Subcutaneous abdominal adipose tissue (tissue), 5 donors: ENCODE measurements at regions not wholly inside any gene's neighbourhood (a gene's known extent, or its start where the extent isn't known, plus 50 kb on each side); places are given as distances from the start of the nearest gene placed in this dataset.
"Not testable (repeated sequence)": the region's sequence is repeated elsewhere in the genome, so short reads cannot be mapped to it uniquely, and the experiment has no call there.

Experiments used
- H3K27ac ChIP-seq: one replicate; pipeline ENCODE4 v1.7.0; 2013; ENCODE audit warnings: low read depth, mild to moderate bottlenecking, inconsistent platforms, low read length, moderate library complexity
- H3K27me3 ChIP-seq, 5 donors: one replicate each; pipeline ENCODE4 v1.7.0; 2013; ENCODE audit warnings: low read length in 5 of 5, inconsistent platforms in 1 of 5; ENCODE audit not compliant: control insufficient read depth in 5 of 5, insufficient read depth in 4 of 5
- H3K36me3 ChIP-seq, 5 donors: one replicate each; pipeline ENCODE4 v1.7.0; 2013; ENCODE audit warnings: low read length in 5 of 5; ENCODE audit not compliant: control insufficient read depth in 5 of 5, insufficient read depth in 5 of 5
- H3K4me1 ChIP-seq, 5 donors: one replicate each; pipeline ENCODE4 v1.7.0; 2013; ENCODE audit warnings: low read length in 5 of 5, mild to moderate bottlenecking in 3 of 5, moderate library complexity in 1 of 5; ENCODE audit not compliant: control insufficient read depth in 5 of 5, insufficient read depth in 5 of 5
- H3K4me3 ChIP-seq, 5 donors: one replicate each; pipeline ENCODE4 v1.7.0; 2013; ENCODE audit warnings: low read length in 5 of 5, low read depth in 1 of 5
- H3K9ac ChIP-seq, 5 donors: one replicate each; pipeline ENCODE4 v1.7.0; 2013; ENCODE audit warnings: low read length in 5 of 5, mild to moderate bottlenecking in 4 of 5, moderate library complexity in 3 of 5
- H3K9me3 ChIP-seq, 5 donors: one replicate each; pipeline ENCODE4 v1.7.0; 2013; ENCODE audit warnings: low read length in 5 of 5; ENCODE audit not compliant: control insufficient read depth in 5 of 5
- donor health status: healthy.
- donor health status: healthy.
- donor health status: healthy.
- donor health status: healthy.
- donor health status: healthy.

GRCh38 chr18:1036926-1037325 lies 132.3 kb downstream of the ADCYAP1 start:
- Histone ChIP-seq H3K9me3 (no peaks in the 10 kb centered on the region), H3K4me3 (no peak overlapping the region), H3K36me3 (no peaks in the 10 kb centered on the region), H3K4me1 (no peaks in the 10 kb centered on the region), H3K27ac (no peak overlapping the region), H3K9ac (no peak overlapping the region), H3K27me3 (no peaks in the 10 kb centered on the region)

- Histone ChIP-seq H3K27me3 (no peaks in the 10 kb centered on the region), H3K36me3 (no peaks in the 10 kb centered on the region), H3K27ac (no peak overlapping the region), H3K4me3 (no peak overlapping the region), H3K4me1 (no peaks in the 10 kb centered on the region), H3K9ac (no peak overlapping the region), H3K9me3 (no peaks in the 10 kb centered on the region)
Measured at GRCh38 chr18:1037776-1038175, 133.1 kb downstream of the ADCYAP1 start.

- Histone ChIP-seq H3K4me1 (no peaks in the 10 kb centered on the region), H3K36me3 (no peaks in the 10 kb centered on the region), H3K27me3 (no peaks in the 10 kb centered on the region), H3K27ac (no peak overlapping the region), H3K9me3 (no peaks in the 10 kb centered on the region), H3K4me3 (no peak overlapping the region), H3K9ac (no peak overlapping the region)
Measured at GRCh38 chr18:1039421-1039820, 134.8 kb downstream of the ADCYAP1 start.

- H3K4me3 ChIP-seq, H3K27ac ChIP-seq, H3K4me1 ChIP-seq, H3K36me3 ChIP-seq, H3K27me3 ChIP-seq, H3K9ac ChIP-seq, H3K9me3 ChIP-seq: not testable (repeated sequence)
Measured at GRCh38 chr18:1043039-1043438, 138.4 kb downstream of the ADCYAP1 start.

GRCh38 chr18:1045658-1046057 lies 141.0 kb downstream of the ADCYAP1 start:
- Histone ChIP-seq H3K4me3 (no peak overlapping the region), H3K36me3 (no peaks in the 10 kb centered on the region), H3K4me1 (no peaks in the 10 kb centered on the region), H3K9me3 (no peaks in the 10 kb centered on the region), H3K9ac (no peak overlapping the region), H3K27ac (no peak overlapping the region), H3K27me3 (no peaks in the 10 kb centered on the region)

- Histone ChIP-seq H3K27ac (no peak overlapping the region), H3K4me1 (no peaks in the 10 kb centered on the region), H3K27me3 (no peaks in the 10 kb centered on the region), H3K4me3 (no peak overlapping the region), H3K9ac (no peak overlapping the region), H3K36me3 (no peaks in the 10 kb centered on the region), H3K9me3 (no peaks in the 10 kb centered on the region)
Measured at GRCh38 chr18:1047406-1047805, 142.7 kb downstream of the ADCYAP1 start.

- Histone ChIP-seq H3K27ac (no peak overlapping the region), H3K9ac (no peak overlapping the region), H3K9me3 (no peaks in the 10 kb centered on the region), H3K36me3 (no peaks in the 10 kb centered on the region), H3K27me3 (no peaks in the 10 kb centered on the region), H3K4me1 (no peaks in the 10 kb centered on the region), H3K4me3 (no peak overlapping the region)
Measured at GRCh38 chr18:1048032-1048431, 143.4 kb downstream of the ADCYAP1 start.

- H3K36me3 ChIP-seq: no peaks in the 10 kb centered on the region
- no peak overlapping the region for H3K4me3 ChIP-seq
- H3K9ac ChIP-seq: no peak overlapping the region
- H3K27me3 ChIP-seq: no peaks in the 10 kb centered on the region
- H3K27ac ChIP-seq: no peak overlapping the region
- no peaks in the 10 kb centered on the region for H3K9me3 ChIP-seq
- no peaks in the 10 kb centered on the region for H3K4me1 ChIP-seq
Measured at GRCh38 chr18:1049173-1049572, 144.5 kb downstream of the ADCYAP1 start.

GRCh38 chr18:1050012-1050657 lies 145.5 kb downstream of the ADCYAP1 start:
- Histone ChIP-seq H3K4me1 (no peaks in the 10 kb centered on the region), H3K27me3 (no peaks in the 10 kb centered on the region), H3K9ac (no peak overlapping the region), H3K4me3 (no peak overlapping the region), H3K27ac (no peak overlapping the region), H3K9me3 (no peaks in the 10 kb centered on the region), H3K36me3 (no peaks in the 10 kb centered on the region)

- H3K9ac ChIP-seq: no peak overlapping the region
- H3K27ac ChIP-seq: no peak overlapping the region
- no peaks in the 10 kb centered on the region for H3K4me1 ChIP-seq
- H3K36me3 ChIP-seq: no peaks in the 10 kb centered on the region
- H3K9me3 ChIP-seq: peaks cover 2 to 8% (median 4%) of the 10 kb centered on the region in 5 donors
- no peaks in the 10 kb centered on the region for H3K27me3 ChIP-seq
- H3K4me3 ChIP-seq: no peak overlapping the region
Measured at GRCh38 chr18:1052301-1052700, 147.6 kb downstream of the ADCYAP1 start.
